WTC11 (cell line): ENCODE measurements at regions not wholly inside any gene's neighbourhood (a gene's known extent, or its start where the extent isn't known, plus 50 kb on each side); places are given as distances from the start of the nearest gene placed in this dataset.

Experiments
- ATAC-seq: fragments of 200-7000 bp; cut with Tn5 transposase; 2 replicates; pipeline ENCODE4 v1.10.0; 2021; ENCODE audit warnings: mild to moderate bottlenecking, moderate library complexity
- CTCF ChIA-PET: fragments of 300-600 bp; sonication (Branson Sonifier 250); formaldehyde crosslinking; loops from one replicate; lab custom pipeline; 2021; ENCODE audit warnings: antibody characterized with exemption; lab: Charles Lee
- POLR2A ChIA-PET: fragments of 350-600 bp; sonication (Branson Sonifier 250); formaldehyde crosslinking; loops from one replicate; lab custom pipeline; 2021; ENCODE audit warnings: antibody characterized with exemption; lab: Charles Lee
- DNase-seq: peaks from one replicate; pipeline ENCODE4 v3.0.0; 2021; ENCODE audit warnings: low spot score
- H3K27ac Mint-ChIP-seq: 2 replicates; pipeline ENCODE4 v1.8.0; 2021; ENCODE audit warnings: mixed read lengths
- H3K27me3 Mint-ChIP-seq: 2 replicates; pipeline ENCODE4 v1.8.0; 2021; ENCODE audit warnings: low read depth, mild to moderate bottlenecking, moderate library complexity, mixed read lengths
- H3K36me3 Mint-ChIP-seq: 2 replicates; pipeline ENCODE4 v1.8.0; 2021; ENCODE audit warnings: mixed read lengths
- H3K4me1 Mint-ChIP-seq: 2 replicates; pipeline ENCODE4 v1.8.0; 2022; ENCODE audit warnings: mixed read lengths
- H3K4me3 Mint-ChIP-seq: 2 replicates; pipeline ENCODE4 v1.8.0; 2021; ENCODE audit warnings: mild to moderate bottlenecking, moderate library complexity, mixed read lengths
- H3K9me3 Mint-ChIP-seq: 2 replicates; pipeline ENCODE4 v1.8.0; 2021; ENCODE audit warnings: mixed read lengths
- CREM ChIP-seq: sonication (generic); formaldehyde crosslinking; IDR thresholded peaks from 2 replicates; pipeline ENCODE4 v1.8.1; 2022; ENCODE audit warnings: mild to moderate bottlenecking, missing genetic modification reagents, moderate library complexity
- ELF4 ChIP-seq: sonication (generic); formaldehyde crosslinking; IDR thresholded peaks from 2 replicates; pipeline ENCODE4 v1.8.1; 2022; ENCODE audit warnings: low read depth, mild to moderate bottlenecking, moderate library complexity, missing genetic modification reagents
- GABPB1 ChIP-seq: sonication (generic); formaldehyde crosslinking; IDR thresholded peaks from 2 replicates; pipeline ENCODE4 v1.8.1; 2023; ENCODE audit warnings: mild to moderate bottlenecking, missing genetic modification reagents
- GRHL2 ChIP-seq: fragments of 250-450 bp; sonication (Bioruptor Pico); IDR thresholded peaks from 2 replicates; pipeline ENCODE4 v1.8.0; 2022; ENCODE audit warnings: mild to moderate bottlenecking, moderate library complexity; ENCODE audit not compliant: insufficient replicate concordance, severe bottlenecking
- GTF2I ChIP-seq: fragments of 250-450 bp; sonication (Bioruptor Pico); conservative IDR thresholded peaks from 2 replicates; pipeline ENCODE4 v1.4.0; 2021; ENCODE audit warnings: mild to moderate bottlenecking
- NFATC4 ChIP-seq: fragments of 250-450 bp; sonication (Bioruptor Pico); IDR thresholded peaks from 2 replicates; pipeline ENCODE4 v1.9.0; 2021; ENCODE audit warnings: mild to moderate bottlenecking
- NR1H2 ChIP-seq: sonication (generic); formaldehyde crosslinking; IDR thresholded peaks from 2 replicates; pipeline ENCODE4 v1.9.0; 2021; ENCODE audit warnings: mild to moderate bottlenecking, moderate library complexity, missing genetic modification reagents
- PRRX2 ChIP-seq: fragments of 250-450 bp; sonication (Bioruptor Pico); IDR thresholded peaks from 2 replicates; pipeline ENCODE4 v1.8.0; 2021; ENCODE audit warnings: mild to moderate bottlenecking
- SMAD3 ChIP-seq: sonication (generic); formaldehyde crosslinking; IDR thresholded peaks from 2 replicates; pipeline ENCODE4 v1.8.0; 2022; ENCODE audit warnings: missing genetic modification reagents, mild to moderate bottlenecking, borderline replicate concordance
- TP53 ChIP-seq: sonication (generic); formaldehyde crosslinking; IDR thresholded peaks from 2 replicates; pipeline ENCODE4 v1.8.1; 2023; ENCODE audit warnings: mild to moderate bottlenecking, missing genetic modification reagents
- ZNF263 ChIP-seq: sonication (generic); formaldehyde crosslinking; IDR thresholded peaks from 2 replicates; pipeline ENCODE4 v1.8.1; 2022; ENCODE audit warnings: low read depth, mild to moderate bottlenecking, moderate library complexity, missing genetic modification reagents
- ZNF317 ChIP-seq: sonication (generic); formaldehyde crosslinking; IDR thresholded peaks from 2 replicates; pipeline ENCODE4 v1.8.1; 2023; ENCODE audit warnings: low read depth, mild to moderate bottlenecking, moderate library complexity, missing genetic modification reagents, borderline replicate concordance
- TF ChIP-seq, protein P1 (sequence below): sonication (generic); formaldehyde crosslinking; IDR thresholded peaks from 2 replicates; pipeline ENCODE4 v1.8.1; 2022; ENCODE audit warnings: low read depth, mild to moderate bottlenecking, moderate library complexity, missing genetic modification reagents, borderline replicate concordance
- TF ChIP-seq, protein P2 (sequence below): fragments of 200-600 bp; IDR thresholded peaks from 2 replicates; pipeline ENCODE4 v1.8.0; 2022; ENCODE audit warnings: antibody characterized with exemption
- TF ChIP-seq, protein P3 (sequence below): sonication (generic); formaldehyde crosslinking; IDR thresholded peaks from 2 replicates; pipeline ENCODE4 v1.8.0; 2022; ENCODE audit warnings: mild to moderate bottlenecking, missing genetic modification reagents
- TF ChIP-seq, protein P4 (sequence below): fragments of 250-450 bp; sonication (Bioruptor Pico); IDR thresholded peaks from 2 replicates; pipeline ENCODE4 v1.9.0; 2021; ENCODE audit warnings: moderate library complexity, mild to moderate bottlenecking, inconsistent platforms, borderline replicate concordance
- TF ChIP-seq, protein P5 (sequence below): fragments of 250-450 bp; sonication (Bioruptor Pico); IDR thresholded peaks from 2 replicates; pipeline ENCODE4 v1.9.0; 2021; ENCODE audit warnings: mild to moderate bottlenecking
- TF ChIP-seq, protein P6 (sequence below): sonication (generic); formaldehyde crosslinking; IDR thresholded peaks from 2 replicates; pipeline ENCODE4 v1.8.1; 2022; ENCODE audit warnings: mild to moderate bottlenecking, missing genetic modification reagents, moderate library complexity, borderline replicate concordance

DNA sequence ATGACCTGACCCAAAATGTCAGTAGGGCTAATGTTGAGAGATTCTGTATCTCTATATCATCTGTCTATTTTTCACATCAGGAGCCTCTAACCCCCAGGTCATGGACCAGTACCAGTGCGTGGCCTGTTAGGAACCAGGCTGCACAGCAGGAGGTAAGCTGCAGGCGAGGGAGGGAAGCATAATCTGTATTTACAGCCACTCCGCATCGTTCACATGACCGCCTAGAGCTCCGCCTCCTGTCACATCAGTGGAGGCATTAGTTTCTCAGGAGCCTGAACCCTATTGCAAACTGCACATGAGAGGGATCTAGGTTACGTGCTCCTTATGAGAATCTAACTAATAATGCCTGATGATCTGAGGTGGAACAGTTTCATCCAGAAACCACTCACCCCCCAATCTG is 180.6 kb downstream of the RDH14 start (continued):
- TF ChIP-seq, protein P1, sequence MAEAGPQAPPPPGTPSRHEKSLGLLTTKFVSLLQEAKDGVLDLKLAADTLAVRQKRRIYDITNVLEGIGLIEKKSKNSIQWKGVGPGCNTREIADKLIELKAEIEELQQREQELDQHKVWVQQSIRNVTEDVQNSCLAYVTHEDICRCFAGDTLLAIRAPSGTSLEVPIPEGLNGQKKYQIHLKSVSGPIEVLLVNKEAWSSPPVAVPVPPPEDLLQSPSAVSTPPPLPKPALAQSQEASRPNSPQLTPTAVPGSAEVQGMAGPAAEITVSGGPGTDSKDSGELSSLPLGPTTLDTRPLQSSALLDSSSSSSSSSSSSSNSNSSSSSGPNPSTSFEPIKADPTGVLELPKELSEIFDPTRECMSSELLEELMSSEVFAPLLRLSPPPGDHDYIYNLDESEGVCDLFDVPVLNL: no peak
- TF ChIP-seq GRHL2 (CRISPR knock-in tag): no peak

DNA sequence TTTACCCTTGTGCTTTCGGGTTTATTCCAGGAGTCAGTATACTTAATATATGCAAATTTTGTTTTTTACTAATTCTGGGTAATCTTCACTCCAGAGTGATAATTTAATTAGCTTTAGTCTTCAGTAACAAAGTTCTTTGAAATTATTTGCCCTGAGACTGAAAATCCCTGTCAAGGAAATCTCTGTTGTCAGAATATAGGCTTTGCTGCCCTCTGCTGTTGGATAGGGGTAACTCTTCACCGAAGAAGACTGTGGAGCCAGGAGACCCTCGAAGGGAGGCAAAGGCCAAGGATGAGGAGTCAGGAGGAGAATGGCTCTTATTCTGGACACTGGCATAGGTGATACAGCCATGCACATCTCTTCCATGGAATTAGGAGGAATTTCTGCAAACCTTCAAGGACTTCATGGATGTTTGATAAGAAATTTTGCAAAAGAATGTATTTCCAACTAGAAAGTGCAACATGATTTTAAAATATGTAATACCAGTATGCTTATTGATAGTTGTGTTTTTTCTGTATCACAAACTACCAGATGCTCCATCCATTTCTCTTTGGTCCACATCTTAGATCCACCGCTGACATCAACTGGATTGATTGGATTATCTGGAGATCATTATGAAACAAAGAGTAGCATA is 182.3 kb downstream of the RDH14 start:
- ChIA-PET CTCF (interaction anchor here (0.6 to 1.0 kb wide), 7 partner anchors 9 to 529 kb away, joined by 3 to 6 read pairs (median 3); no protein-coding TSS in a partner anchor), POLR2A (no interaction called here)
- Mint-ChIP-seq H3K4me3 (no peak overlapping the region), H3K9me3 (no peaks in the 10 kb centered on the region), H3K4me1 (no peaks in the 10 kb centered on the region), H3K27me3 (no peaks in the 10 kb centered on the region), H3K36me3 (no peaks in the 10 kb centered on the region), H3K27ac (no peak overlapping the region)
- peak; percentile 95 for ATAC-seq
- DNase-seq: peak; percentile 37
- no peak for TF ChIP-seq NR1H2 (CRISPR knock-in tag)
- no peak for TF ChIP-seq TP53
- TF ChIP-seq, protein P2, sequence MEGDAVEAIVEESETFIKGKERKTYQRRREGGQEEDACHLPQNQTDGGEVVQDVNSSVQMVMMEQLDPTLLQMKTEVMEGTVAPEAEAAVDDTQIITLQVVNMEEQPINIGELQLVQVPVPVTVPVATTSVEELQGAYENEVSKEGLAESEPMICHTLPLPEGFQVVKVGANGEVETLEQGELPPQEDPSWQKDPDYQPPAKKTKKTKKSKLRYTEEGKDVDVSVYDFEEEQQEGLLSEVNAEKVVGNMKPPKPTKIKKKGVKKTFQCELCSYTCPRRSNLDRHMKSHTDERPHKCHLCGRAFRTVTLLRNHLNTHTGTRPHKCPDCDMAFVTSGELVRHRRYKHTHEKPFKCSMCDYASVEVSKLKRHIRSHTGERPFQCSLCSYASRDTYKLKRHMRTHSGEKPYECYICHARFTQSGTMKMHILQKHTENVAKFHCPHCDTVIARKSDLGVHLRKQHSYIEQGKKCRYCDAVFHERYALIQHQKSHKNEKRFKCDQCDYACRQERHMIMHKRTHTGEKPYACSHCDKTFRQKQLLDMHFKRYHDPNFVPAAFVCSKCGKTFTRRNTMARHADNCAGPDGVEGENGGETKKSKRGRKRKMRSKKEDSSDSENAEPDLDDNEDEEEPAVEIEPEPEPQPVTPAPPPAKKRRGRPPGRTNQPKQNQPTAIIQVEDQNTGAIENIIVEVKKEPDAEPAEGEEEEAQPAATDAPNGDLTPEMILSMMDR: peak; percentile 67

DNA sequence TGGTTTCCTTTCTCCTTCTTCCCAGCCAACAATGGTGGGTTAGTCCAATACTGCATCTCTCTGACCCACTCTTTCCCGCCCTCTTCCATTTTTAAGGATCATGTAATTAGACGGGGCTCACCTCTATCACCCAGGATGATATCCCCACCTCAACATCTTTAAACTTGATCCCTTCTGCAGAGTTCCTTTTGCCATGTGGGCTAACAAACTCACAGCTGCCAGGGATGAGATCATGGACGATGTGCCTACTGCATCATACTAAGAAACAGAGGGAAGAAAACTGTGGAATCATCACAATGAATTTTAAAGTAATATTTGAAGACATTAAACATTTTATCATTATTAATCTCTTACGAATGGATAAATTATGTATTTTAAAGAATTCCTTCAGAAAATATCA is 183.5 kb downstream of the RDH14 start:
- no peak for TF ChIP-seq CREM (CRISPR knock-in tag)
- TF ChIP-seq PRRX2: no peak
- TF ChIP-seq GABPB1 (CRISPR knock-in tag): no peak
- TF ChIP-seq, protein P3, sequence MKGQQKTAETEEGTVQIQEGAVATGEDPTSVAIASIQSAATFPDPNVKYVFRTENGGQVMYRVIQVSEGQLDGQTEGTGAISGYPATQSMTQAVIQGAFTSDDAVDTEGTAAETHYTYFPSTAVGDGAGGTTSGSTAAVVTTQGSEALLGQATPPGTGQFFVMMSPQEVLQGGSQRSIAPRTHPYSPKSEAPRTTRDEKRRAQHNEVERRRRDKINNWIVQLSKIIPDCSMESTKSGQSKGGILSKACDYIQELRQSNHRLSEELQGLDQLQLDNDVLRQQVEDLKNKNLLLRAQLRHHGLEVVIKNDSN (CRISPR knock-in tag): no peak
- TF ChIP-seq, protein P4, sequence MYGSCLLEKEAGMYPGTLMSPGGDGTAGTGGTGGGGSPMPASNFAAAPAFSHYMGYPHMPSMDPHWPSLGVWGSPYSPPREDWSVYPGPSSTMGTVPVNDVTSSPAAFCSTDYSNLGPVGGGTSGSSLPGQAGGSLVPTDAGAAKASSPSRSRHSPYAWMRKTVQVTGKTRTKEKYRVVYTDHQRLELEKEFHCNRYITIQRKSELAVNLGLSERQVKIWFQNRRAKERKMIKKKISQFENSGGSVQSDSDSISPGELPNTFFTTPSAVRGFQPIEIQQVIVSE (CRISPR knock-in tag): no peak
- TF ChIP-seq GTF2I (CRISPR knock-in tag): no peak
- TF ChIP-seq, protein P5, sequence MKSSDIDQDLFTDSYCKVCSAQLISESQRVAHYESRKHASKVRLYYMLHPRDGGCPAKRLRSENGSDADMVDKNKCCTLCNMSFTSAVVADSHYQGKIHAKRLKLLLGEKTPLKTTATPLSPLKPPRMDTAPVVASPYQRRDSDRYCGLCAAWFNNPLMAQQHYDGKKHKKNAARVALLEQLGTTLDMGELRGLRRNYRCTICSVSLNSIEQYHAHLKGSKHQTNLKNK: no peak
- TF ChIP-seq ZNF263 (CRISPR knock-in tag): no peak
- ATAC-seq (no peak), DNase-seq (no peak)
- H3K27ac Mint-ChIP-seq: no peak overlapping the region
- no peaks in the 10 kb centered on the region for H3K36me3 Mint-ChIP-seq
- ChIA-PET CTCF (no interaction called here), POLR2A (no interaction called here)
- no peak overlapping the region for H3K4me3 Mint-ChIP-seq
- no peaks in the 10 kb centered on the region for H3K4me1 Mint-ChIP-seq
- no peaks in the 10 kb centered on the region for H3K27me3 Mint-ChIP-seq
- no peaks in the 10 kb centered on the region for H3K9me3 Mint-ChIP-seq

DNA sequence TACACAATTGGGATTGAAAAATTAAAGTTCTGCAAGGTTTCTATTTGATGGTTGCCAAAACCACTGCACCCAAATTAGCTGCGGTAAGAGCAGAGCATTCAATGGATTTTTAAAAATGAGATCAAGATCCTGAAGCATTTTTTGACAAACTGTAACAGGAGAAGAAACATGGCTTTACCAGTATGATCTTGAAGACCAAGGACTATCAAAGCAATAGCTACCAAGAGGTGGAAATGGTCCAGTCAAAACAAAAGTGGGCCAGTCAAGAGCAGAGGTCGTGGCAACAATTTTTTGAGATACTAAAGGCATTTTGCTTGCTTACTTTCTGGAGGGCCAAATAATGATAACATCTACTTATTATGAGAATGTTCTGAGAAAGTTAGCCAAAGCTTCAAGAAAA is 186.8 kb downstream of the RDH14 start:
- ATAC-seq (no peak), DNase-seq (no peak)
- H3K4me1 Mint-ChIP-seq: no peaks in the 10 kb centered on the region
- TF ChIP-seq ZNF317 (CRISPR knock-in tag) (no peak), ELF4 (CRISPR knock-in tag) (no peak), NFATC4 (CRISPR knock-in tag) (no peak), GTF2I (CRISPR knock-in tag) (no peak), SMAD3 (CRISPR knock-in tag) (no peak)
- TF ChIP-seq, protein P6, sequence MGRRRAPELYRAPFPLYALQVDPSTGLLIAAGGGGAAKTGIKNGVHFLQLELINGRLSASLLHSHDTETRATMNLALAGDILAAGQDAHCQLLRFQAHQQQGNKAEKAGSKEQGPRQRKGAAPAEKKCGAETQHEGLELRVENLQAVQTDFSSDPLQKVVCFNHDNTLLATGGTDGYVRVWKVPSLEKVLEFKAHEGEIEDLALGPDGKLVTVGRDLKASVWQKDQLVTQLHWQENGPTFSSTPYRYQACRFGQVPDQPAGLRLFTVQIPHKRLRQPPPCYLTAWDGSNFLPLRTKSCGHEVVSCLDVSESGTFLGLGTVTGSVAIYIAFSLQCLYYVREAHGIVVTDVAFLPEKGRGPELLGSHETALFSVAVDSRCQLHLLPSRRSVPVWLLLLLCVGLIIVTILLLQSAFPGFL (CRISPR knock-in tag): no peak
- H3K27me3 Mint-ChIP-seq: no peaks in the 10 kb centered on the region
- POLR2A ChIA-PET: no interaction called here
- H3K36me3 Mint-ChIP-seq: no peaks in the 10 kb centered on the region
- no peaks in the 10 kb centered on the region for H3K9me3 Mint-ChIP-seq
- H3K4me3 Mint-ChIP-seq: no peak overlapping the region
- no peak overlapping the region for H3K27ac Mint-ChIP-seq
- CTCF ChIA-PET: interaction anchor here (1.0 kb wide), 1 partner anchor 129 kb away, joined by 3 read pairs; no protein-coding TSS in a partner anchor
